ACC112 (cell line): ENCODE measurements at regions not wholly inside any gene's neighbourhood (a gene's known extent, or its start where the extent isn't known, plus 50 kb on each side); places are given as distances from the start of the nearest gene placed in this dataset.

ENCODE experiments used
- H2AFZ ChIP-seq: fragments of 200-600 bp; sonication (generic); one replicate; pipeline ENCODE4 v1.6.0; 2017; ENCODE audit warnings: antibody characterized with exemption, low read length; ENCODE audit not compliant: unreplicated experiment
- H3K27ac ChIP-seq: fragments of 200-600 bp; sonication (generic); 2 replicates; pipeline ENCODE4 v1.5.1; 2014; ENCODE audit warnings: low read depth, mild to moderate bottlenecking, antibody characterized with exemption, low read length, moderate library complexity
- H3K27me3 ChIP-seq: fragments of 200-600 bp; sonication (generic); 2 replicates; pipeline ENCODE4 v1.6.1; 2014; ENCODE audit warnings: mild to moderate bottlenecking, antibody characterized with exemption, low read length, moderate library complexity, mixed read lengths; ENCODE audit not compliant: insufficient read depth
- H3K36me3 ChIP-seq: fragments of 200-600 bp; sonication (generic); 2 replicates; pipeline ENCODE4 v1.6.1; 2016; ENCODE audit warnings: mild to moderate bottlenecking, antibody characterized with exemption, low read length, moderate library complexity, mixed read lengths; ENCODE audit not compliant: insufficient read depth
- H3K4me1 ChIP-seq: fragments of 200-600 bp; sonication (generic); one replicate; pipeline ENCODE4 v1.6.1; 2016; ENCODE audit warnings: low read length, mixed read lengths; ENCODE audit not compliant: insufficient read depth, unreplicated experiment, control insufficient read depth
- H3K4me3 ChIP-seq: fragments of 200-600 bp; sonication (generic); 2 replicates; pipeline ENCODE4 v1.5.1; 2014; ENCODE audit warnings: mild to moderate bottlenecking, low read depth, low read length
- H3K79me2 ChIP-seq: fragments of 200-600 bp; sonication (generic); one replicate; pipeline ENCODE4 v1.6.0; 2016; ENCODE audit warnings: low read length; ENCODE audit not compliant: control insufficient read depth, unreplicated experiment, insufficient read depth

GRCh38 chr6:44606504-44606903, 219.0 kb downstream of the CDC5L start:
- Histone ChIP-seq H3K79me2 (no peaks in the 10 kb centered on the region), H3K4me1 (no peaks in the 10 kb centered on the region), H3K27ac (no peak overlapping the region), H3K36me3 (no peaks in the 10 kb centered on the region), H3K27me3 (peaks cover 13% of the 10 kb centered on the region), H3K4me3 (no peak overlapping the region), H2AFZ (no peak overlapping the region)

DNA sequence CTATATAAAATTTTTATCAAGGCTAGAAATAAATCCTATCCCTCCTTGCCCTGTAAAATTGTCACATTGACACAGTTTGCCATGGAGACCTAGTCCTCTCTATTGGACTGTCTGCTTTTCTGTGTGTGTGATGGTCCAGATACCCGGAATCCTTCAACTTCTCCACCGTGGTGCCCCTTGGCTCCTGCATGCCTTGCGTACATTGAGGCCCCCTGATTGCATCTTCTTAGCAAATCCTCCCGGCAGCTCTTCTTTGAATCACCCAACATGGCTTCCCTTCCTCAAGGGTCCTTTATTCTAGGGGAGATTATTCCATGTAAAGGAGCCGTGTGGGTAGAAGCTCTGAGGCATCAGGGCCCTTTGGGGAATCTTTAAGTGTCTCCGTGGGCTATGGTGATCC, 219.5 kb downstream of the CDC5L start:
- Histone ChIP-seq H3K4me3 (no peak overlapping the region), H3K27me3 (peaks cover 13% of the 10 kb centered on the region), H3K36me3 (no peaks in the 10 kb centered on the region), H3K27ac (no peak overlapping the region), H3K79me2 (no peaks in the 10 kb centered on the region), H2AFZ (no peak overlapping the region), H3K4me1 (no peaks in the 10 kb centered on the region)

DNA sequence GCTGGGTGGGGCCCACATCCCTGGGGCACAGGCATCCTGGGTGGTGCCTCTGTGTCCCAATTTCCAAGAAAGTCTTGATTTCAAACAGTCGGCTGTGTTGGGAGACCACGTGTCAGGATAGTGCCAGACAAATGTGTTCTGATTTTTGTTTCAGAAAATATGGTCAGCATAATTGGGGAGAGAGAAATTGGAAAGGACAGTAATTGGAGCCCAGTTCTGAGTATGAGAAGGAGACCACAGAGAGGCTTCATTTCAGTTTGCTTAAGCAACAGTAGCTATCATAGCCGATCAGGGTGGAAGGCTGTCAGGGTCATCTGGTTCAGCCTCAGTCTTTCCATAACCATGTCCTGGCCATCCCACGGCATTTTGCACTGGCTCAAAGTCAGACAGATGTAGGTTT, 220.7 kb downstream of the CDC5L start:
- Histone ChIP-seq H3K79me2 (no peaks in the 10 kb centered on the region), H3K4me3 (no peak overlapping the region), H3K36me3 (no peaks in the 10 kb centered on the region), H3K4me1 (no peaks in the 10 kb centered on the region), H3K27ac (no peak overlapping the region), H3K27me3 (peaks cover 7% of the 10 kb centered on the region; the same call in 1 of the 2 replicates), H2AFZ (no peak overlapping the region)

DNA sequence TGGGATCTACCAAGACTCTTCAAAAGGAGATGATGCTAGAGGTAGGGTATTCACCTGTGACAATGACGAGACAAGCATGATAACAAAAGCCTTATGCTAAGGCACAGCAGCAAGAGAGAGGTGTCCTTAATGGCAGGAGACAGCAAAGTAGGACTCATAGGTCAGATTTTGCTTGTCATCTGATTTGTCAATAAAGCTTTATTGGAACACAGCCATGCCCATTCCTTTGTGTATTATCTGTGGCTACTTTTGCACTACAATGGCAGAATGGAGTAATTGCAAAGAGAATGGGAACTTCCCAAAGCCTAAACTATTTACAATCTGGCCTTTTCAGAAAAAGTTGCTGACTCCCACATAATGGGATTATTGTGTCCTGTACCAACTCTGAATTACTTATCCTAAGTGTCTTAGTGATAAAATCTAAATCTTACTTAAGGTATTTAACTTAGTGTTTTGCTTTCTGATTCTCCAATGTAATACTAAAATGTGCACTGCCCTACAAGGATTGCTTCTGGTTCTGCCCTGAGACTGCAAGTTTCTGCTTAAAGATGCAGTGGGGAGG, 221.6 kb downstream of the CDC5L start:
- Histone ChIP-seq H3K4me1 (no peaks in the 10 kb centered on the region), H3K27ac (no peak overlapping the region), H3K79me2 (no peaks in the 10 kb centered on the region), H3K36me3 (no peaks in the 10 kb centered on the region), H3K4me3 (no peak overlapping the region), H2AFZ (no peak overlapping the region), H3K27me3 (peaks cover 7% of the 10 kb centered on the region; the same call in 1 of the 2 replicates)

- no peak overlapping the region for H2AFZ ChIP-seq
- no peak overlapping the region for H3K27ac ChIP-seq
- H3K36me3 ChIP-seq = no peaks in the 10 kb centered on the region
- no peaks in the 10 kb centered on the region for H3K4me1 ChIP-seq
- no peak overlapping the region for H3K4me3 ChIP-seq
- H3K27me3 ChIP-seq = peaks cover 9% of the 10 kb centered on the region; the same call in 1 of the 2 replicates
- H3K79me2 ChIP-seq = no peaks in the 10 kb centered on the region
Observed at GRCh38 chr6:44614396-44614795, 226.9 kb downstream of the CDC5L start.

GRCh38 chr6:44615621-44616020, 228.1 kb downstream of the CDC5L start:
- Histone ChIP-seq H3K27me3 (peaks cover 14% of the 10 kb centered on the region; the same call in 1 of the 2 replicates), H3K27ac (no peak overlapping the region), H3K79me2 (no peaks in the 10 kb centered on the region), H3K4me3 (no peak overlapping the region), H2AFZ (no peak overlapping the region), H3K36me3 (no peaks in the 10 kb centered on the region), H3K4me1 (no peaks in the 10 kb centered on the region)

DNA sequence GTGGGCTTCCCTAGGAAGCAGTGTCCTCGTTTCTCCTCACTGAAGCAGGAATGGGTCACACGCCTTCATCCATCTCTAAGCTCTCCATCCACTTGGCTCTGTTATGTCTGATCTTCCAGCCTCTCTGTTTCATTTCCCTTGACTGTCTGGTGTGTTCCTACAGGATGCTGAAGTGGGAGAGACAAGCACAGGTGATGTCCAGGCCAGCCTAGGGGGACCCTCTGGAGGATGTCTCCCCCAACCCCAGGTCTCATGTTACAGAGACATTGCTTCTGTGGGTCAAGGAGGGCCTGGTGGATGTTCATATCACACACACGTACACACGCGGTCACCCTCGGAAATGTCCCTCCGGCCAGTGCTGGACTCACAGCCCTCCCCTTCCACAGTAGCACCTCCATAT, 229.9 kb downstream of the CDC5L start:
- H3K4me1 ChIP-seq = no peaks in the 10 kb centered on the region

DNA sequence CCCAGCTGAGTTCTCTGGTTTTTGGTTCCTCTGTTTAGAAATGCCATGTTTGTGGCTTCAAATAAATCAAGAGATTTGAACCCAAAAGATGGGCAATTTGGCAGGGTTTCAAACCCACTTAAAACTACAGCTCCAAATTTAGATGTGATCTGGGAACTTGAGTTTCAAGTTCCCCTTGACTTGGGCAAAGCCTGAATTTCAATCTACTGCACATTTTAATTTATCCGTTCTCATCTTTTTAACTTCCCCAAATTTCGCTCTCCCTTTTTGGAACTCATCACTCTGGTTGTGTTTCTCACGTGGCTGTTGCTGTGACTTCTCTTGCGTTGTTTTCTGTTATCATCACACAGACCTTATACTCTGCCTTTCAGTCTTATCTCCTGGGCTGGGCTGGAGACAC, 230.9 kb downstream of the CDC5L start:
- H3K27me3 ChIP-seq = peaks cover 18% of the 10 kb centered on the region; the same call in 1 of the 2 replicates

More for the DNA sequence above, 229.9 kb downstream of the CDC5L start:
- H3K36me3 ChIP-seq = no peaks in the 10 kb centered on the region
- H3K79me2 ChIP-seq = no peaks in the 10 kb centered on the region
- no peak overlapping the region for H2AFZ ChIP-seq
- no peak overlapping the region for H3K27ac ChIP-seq
- peaks cover 18% of the 10 kb centered on the region; the same call in 1 of the 2 replicates for H3K27me3 ChIP-seq
- H3K4me3 ChIP-seq = no peak overlapping the region

GRCh38 chr6:44620922-44621321, 233.4 kb downstream of the CDC5L start:
- no peak overlapping the region for H2AFZ ChIP-seq
- H3K4me3 ChIP-seq = no peak overlapping the region
- H3K27ac ChIP-seq = no peak overlapping the region
- H3K27me3 ChIP-seq = peaks cover 18% of the 10 kb centered on the region; the same call in 1 of the 2 replicates
- H3K36me3 ChIP-seq = no peaks in the 10 kb centered on the region
- H3K4me1 ChIP-seq = no peaks in the 10 kb centered on the region
- H3K79me2 ChIP-seq = no peaks in the 10 kb centered on the region

More for the DNA sequence above, 230.9 kb downstream of the CDC5L start:
- Histone ChIP-seq H3K79me2 (no peaks in the 10 kb centered on the region), H3K27ac (no peak overlapping the region), H3K4me3 (no peak overlapping the region), H3K36me3 (no peaks in the 10 kb centered on the region), H3K4me1 (no peaks in the 10 kb centered on the region), H2AFZ (no peak overlapping the region)

GRCh38 chr6:44621846-44622245, 234.3 kb downstream of the CDC5L start:
- H3K36me3 ChIP-seq = no peaks in the 10 kb centered on the region
- no peak overlapping the region for H3K4me3 ChIP-seq
- H3K4me1 ChIP-seq = no peaks in the 10 kb centered on the region
- no peak overlapping the region for H2AFZ ChIP-seq
- H3K27ac ChIP-seq = no peak overlapping the region
- H3K79me2 ChIP-seq = no peaks in the 10 kb centered on the region
- peaks cover 18% of the 10 kb centered on the region; the same call in 1 of the 2 replicates for H3K27me3 ChIP-seq

DNA sequence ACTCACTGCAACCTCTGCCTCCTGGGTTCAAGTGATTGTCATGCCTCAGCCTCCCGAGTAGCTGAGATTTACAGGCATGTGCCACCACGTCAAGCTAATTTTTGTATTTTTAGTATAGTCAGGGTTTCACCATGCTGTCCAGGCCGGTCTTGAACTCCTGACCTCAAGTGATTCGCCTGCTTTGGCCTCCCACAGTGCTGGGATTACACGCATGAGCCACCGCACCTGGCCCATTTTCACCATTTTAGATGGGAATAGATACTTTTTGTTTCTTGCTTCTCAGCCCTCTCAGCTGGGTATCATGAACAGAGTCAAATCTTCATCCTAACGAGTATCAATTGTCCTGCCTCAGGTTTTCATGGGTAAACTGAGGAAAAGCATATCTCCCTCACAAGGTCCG, 235.0 kb downstream of the CDC5L start:
- no peak overlapping the region for H3K4me3 ChIP-seq
- H2AFZ ChIP-seq = no peak overlapping the region
- H3K79me2 ChIP-seq = no peaks in the 10 kb centered on the region
- no peaks in the 10 kb centered on the region for H3K4me1 ChIP-seq
- H3K27ac ChIP-seq = no peak overlapping the region
- H3K27me3 ChIP-seq = peaks cover 18% of the 10 kb centered on the region; the same call in 1 of the 2 replicates
- no peaks in the 10 kb centered on the region for H3K36me3 ChIP-seq
